DOHH2 (cell line): ENCODE measurements at regions not wholly inside any gene's neighbourhood (a gene's known extent, or its start where the extent isn't known, plus 50 kb on each side); places are given as distances from the start of the nearest gene placed in this dataset.

ENCODE experiments used
- CTCF ChIP-seq: fragments of 200-600 bp; sonication (generic); IDR thresholded peaks from one replicate; pipeline ENCODE4 v1.5.1; 2014; ENCODE audit warnings: antibody characterized with exemption, mild to moderate bottlenecking, low read depth, low read length; ENCODE audit not compliant: poor library complexity, severe bottlenecking
- EZH2phosphoT487 ChIP-seq: fragments of 200-600 bp; sonication (generic); IDR thresholded peaks from 2 replicates; pipeline ENCODE4 v1.6.1; 2017; ENCODE audit warnings: borderline replicate concordance, mild to moderate bottlenecking, antibody characterized with exemption, low read length, moderate library complexity, mixed read lengths

- no peak for TF ChIP-seq CTCF
- TF ChIP-seq EZH2phosphoT487: no peak
These were observed 161.3 kb downstream of the PMP22 start for GRCh38 chr17:15103785-15104184.
